EH (cell line): ENCODE measurements at regions not wholly inside any gene's neighbourhood (a gene's known extent, or its start where the extent isn't known, plus 50 kb on each side); places are given as distances from the start of the nearest gene placed in this dataset.

ENCODE experiments used
- DNase-seq: peaks from one replicate; pipeline ENCODE4 v3.0.0-alpha.2; 2015; ENCODE audit warnings: low read depth

DNA sequence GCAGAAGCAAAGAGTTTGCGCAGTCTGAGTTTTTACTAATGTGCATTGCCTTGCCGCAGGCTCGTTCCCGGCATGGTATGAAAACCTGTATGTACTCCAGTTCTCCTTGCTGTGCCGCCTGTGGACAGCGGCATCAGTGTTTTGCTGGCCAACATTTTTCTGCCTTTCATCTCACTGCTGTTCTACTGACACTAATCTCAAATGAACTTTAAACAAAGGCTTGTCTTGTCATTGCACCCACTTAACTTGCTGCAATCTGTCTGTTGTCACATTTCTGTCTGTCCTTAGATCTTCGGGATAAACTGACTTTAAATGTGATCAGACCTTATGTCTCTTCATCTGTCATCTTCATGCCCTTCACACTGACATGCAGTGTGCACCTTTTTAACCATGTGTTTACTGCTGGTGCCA lies 71.7 kb upstream of the ZNRF2 start:
- DNase-seq: no peak

DNA sequence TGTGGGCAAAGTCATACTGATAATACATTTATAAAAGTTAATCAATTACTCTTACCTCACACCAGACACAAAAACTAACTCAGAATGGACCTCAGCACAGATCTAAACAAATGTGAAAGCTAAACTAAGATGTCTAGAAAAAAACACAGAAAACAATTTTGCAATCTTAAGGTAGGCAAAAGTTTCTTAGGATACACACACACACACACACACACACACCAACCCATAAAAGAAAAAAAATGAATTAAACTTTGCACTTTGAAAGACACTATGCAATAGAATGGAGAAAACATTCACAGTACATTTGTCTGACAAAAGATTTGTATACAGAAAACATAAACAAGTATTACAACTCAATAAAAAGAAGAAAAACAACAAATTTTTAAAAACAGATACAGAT lies 70.8 kb upstream of the ZNRF2 start:
- no peak for DNase-seq

DNA sequence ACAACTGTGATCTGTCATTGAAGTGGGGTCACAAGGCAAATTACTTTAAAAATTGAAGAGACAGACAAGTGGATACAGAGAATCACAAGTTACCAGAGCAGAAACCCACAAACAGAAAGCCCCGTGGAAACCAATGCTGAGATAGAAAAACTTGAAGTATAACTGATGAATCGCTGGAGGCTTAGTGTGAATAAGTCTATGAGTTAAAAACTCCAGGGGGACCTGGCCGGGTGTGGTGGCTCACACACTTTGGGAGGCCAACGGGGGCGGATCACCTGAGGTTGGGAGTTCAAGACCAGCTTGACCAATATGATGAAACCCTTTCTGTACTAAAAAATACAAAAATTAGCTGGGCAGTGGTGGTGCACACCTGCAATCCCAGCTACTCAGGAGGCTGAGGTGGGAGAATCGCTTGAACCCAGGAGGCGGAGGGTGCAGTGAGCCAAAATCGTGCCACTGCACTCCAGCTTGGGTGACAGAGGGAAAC lies 69.7 kb upstream of the ZNRF2 start:
- DNase-seq: no peak

DNA sequence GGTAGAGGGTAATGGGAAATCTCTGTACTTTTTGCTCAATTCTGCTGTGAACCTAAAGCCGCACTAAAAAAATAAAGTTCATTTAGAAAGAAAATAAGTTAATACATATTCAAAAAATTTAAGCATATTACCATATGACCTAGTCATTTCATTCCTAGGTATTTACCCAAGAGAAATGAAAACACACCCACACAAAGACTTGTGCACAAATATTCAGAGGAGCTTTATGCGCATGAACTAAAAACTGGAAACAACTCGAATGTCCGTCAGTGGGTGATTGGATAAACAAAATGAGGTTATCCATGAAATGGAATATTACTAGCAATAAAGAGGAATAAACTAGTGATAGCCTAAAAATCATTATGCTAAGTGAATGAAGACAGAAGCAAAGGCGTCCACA lies 62.6 kb upstream of the ZNRF2 start:
- DNase-seq: no peak

DNA sequence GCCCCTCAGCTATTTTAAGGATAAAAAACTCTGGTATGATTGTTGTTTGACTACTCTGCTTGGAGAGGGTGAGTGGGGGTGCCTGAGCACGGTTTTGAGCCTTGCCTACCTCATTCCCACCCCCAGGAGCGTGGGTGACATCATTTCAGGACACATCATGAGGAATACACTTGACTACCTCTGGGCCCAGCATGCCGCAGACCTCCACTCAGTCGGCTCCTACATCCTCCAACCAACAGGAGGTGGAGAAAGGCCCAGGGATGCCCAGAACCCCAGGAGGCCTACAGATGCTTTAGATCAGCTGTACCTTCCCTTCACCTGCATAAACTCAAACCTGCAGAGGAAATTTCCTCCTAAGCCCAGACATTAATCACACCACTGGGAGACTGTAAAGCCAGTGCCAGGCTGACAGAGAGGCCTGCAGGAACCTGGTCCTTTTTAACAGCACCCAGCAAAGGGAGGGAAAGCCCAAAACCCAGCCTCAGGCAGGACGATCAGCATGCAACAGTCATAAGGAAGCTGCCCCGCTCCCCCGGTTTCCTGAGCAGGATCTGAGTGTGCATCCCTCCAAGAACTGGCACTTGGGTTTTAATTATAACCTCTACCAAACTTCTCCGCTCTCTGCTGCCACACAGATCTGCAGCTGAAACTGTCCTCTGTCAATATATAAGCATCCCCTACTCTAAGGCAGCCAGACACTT lies 61.7 kb upstream of the ZNRF2 start:
- no peak for DNase-seq

DNA sequence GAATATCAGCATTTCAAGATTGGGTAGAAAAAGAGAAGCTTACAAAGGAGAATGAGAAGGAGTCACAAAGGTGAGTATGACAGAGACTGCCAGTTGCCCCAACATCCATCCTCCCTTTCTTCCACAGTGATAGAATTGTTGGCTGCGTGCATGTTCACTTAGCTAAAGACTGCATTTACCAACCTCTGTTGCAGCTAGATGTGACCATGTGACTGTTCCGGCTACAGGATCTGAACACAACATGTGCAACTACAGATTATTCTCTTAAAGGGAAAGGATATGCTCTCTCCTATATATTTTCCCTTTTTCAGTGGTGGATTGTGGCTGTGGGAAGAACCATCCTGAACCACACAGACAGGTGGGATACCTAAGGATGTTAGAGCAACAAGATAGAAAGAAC lies 60.5 kb upstream of the ZNRF2 start:
- no peak for DNase-seq

DNA sequence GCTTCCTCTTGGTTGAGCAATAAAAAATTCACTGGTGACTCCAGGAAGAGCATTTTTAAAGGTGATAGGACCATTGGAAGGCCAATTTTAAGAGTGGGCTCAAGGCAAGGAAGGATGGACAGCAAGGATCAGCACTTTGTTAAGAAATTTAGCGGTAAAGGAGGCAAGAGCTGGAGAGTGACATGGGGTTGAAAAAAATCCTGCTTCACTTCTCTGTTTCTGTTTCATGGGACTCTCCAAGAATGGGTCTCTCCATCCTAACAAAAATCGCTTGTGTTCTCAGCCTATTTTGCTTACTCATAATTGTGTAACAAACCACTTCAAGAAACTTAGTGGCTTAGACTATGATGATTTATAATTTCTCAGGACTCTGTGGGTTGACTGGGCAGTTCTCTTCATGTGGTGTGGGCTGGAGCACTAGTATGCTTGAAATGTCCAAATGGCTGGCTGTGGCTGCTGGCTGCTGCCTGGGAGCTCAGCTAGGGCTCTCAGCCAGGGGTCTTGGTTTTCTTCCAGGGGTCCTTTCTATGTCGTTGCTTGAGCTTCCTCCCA lies 59.8 kb upstream of the ZNRF2 start:
- peak; percentile 72 for DNase-seq

DNA sequence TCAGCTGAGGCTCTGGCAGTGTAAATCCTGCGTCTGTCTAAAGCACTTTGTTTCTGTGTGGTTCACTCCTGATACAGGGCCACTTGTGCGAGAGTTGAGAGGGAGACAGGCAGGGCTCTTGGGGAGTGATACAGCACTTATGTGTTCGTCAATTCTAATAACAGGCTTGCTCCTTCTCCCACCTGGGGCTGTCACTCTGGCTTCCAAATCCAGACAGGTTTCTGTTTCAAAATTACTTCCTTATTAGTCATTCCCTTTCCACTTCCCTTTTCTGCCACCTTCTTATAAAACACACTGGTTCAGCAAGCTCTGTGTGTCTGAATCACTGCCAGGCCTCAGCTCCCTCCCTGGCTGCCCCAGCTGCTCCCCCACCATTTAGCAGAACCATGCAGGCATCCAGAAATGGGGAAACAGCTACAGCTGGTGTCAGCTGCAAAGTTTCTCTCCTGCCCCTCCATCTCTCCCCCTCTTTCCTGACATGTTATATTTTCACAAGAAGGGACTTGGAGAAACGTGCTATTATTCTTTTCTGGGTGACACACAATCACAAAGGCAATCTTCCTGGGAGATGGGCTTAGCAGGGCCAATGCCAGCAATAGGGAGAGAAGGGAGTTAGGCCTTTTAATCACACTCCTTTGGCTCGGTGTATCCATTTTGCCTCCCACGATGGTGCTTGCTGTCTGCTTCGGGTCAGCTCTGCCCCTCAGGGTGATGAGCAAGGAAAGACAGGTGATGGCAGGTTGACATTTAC lies 58.4 kb upstream of the ZNRF2 start:
- peak; percentile 23 for DNase-seq

DNA sequence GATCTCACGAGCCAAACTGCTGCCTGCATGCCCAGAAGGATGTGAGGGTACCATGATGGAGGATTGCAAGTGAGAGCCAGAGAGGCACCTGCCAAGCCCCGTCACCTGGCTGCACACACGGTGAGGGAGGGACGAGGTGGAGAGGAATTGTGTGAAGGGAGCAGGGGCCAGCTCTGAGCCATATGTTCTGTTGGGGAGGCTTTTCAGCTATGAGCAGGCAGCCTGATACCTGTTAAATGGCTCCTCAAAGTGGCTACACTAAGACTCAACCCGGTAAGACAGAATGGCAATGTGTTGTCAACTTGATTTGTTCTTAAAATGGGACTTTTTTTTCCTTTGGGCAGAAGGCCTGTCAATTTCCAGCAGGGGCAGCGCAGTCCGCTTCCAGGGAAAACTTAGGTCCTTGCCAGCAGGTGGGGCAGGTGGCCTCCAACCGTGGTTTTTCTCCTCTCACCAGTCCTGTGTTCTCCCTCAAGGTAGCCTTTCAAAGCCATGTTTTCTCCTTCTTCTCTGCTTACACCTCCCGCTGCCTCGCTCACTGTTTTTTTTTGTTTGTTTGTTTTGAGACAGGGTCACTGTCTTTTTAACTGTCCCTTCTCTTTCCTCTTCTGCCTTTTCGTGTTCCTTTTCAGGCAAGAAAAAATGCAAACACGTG lies 57.7 kb upstream of the ZNRF2 start:
- no peak for DNase-seq

DNA sequence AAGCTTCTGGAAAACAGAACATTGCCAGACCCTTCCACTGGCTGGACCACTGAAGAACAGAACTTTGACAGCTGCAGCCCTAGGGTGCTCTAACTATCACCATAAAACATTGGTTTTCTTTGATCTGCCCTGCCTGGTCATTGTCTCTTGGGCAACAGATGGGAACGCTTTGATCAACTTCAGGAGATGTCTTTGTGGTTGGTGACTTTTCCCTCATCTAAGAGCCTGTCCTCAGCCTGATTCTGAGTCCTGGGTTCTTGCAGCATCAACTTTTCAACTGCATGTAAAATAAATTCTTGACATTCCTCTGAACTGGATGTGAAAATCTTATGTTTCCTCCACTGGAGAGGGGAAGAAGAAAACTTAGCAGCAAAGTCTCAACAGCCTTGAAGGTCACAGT lies 53.1 kb upstream of the ZNRF2 start:
- peak; percentile 12 for DNase-seq

DNA sequence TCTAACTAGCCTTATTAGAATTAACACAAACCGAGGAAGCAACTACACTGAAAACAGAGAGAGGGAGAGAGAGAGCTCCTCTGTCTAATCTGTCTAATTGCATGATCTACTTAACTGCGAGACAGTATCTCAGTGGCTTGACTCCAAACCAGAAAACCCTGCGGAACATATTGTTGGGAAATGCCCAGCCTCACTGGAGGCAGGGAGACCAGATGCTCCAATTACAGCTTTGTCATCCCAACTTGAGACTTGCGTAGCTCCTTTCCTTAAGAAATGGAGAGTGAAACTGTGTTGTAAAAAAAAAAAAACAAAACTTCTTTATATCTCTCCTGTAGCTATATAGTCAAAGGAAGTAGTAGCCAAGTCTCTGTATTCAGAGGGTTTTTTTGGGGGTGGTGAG lies 52.0 kb upstream of the ZNRF2 start:
- no peak for DNase-seq
